ENCODE measurements at regions not wholly inside any gene's neighbourhood (a gene's known extent, or its start where the extent isn't known, plus 50 kb on each side); places are given as distances from the start of the nearest gene placed in this dataset.

GRCh38 chr1:115233598-115233997 lies 104.5 kb downstream of the NGF start:
- no peak for DNase-seq (ENCODE audit: low spot score)

- no peak for DNase-seq (ENCODE audit: low spot score)
Observed at GRCh38 chr1:115230281-115230680, 107.8 kb downstream of the NGF start.

GRCh38 chr1:115229016-115229415 lies 109.0 kb downstream of the NGF start:
- DNase-seq (ENCODE audit: low spot score), result no peak

GRCh38 chr1:115228191-115228590 lies 109.9 kb downstream of the NGF start:
- no peak for DNase-seq (ENCODE audit: low spot score)

- DNase-seq (ENCODE audit: low spot score), result no peak
Observed at GRCh38 chr1:115227346-115228082, 110.5 kb downstream of the NGF start.

- no peak for DNase-seq (ENCODE audit: low spot score)
Observed at GRCh38 chr1:115225993-115226685, 111.9 kb downstream of the NGF start.

- no peak for DNase-seq (ENCODE audit: low spot score)
Observed at GRCh38 chr1:115224636-115225035, 113.4 kb downstream of the NGF start.

GRCh38 chr1:115222616-115223402 lies 115.2 kb downstream of the NGF start:
- DNase-seq (ENCODE audit: low spot score), result no peak

GRCh38 chr1:115220340-115221270 lies 117.4 kb downstream of the NGF start:
- no peak for DNase-seq (ENCODE audit: low spot score)

- no peak for DNase-seq (ENCODE audit: low spot score)
Observed at GRCh38 chr1:115219927-115220326, 118.1 kb downstream of the NGF start.

GRCh38 chr1:115218699-115219098 lies 119.3 kb downstream of the NGF start:
- DNase-seq (ENCODE audit: low spot score), result no peak

GRCh38 chr1:115218034-115218405 lies 120.0 kb downstream of the NGF start:
- no peak for DNase-seq (ENCODE audit: low spot score)

GRCh38 chr1:115217150-115218033 lies 120.7 kb downstream of the NGF start:
- no peak for DNase-seq (ENCODE audit: low spot score)

GRCh38 chr1:115215703-115216521 lies 122.1 kb downstream of the NGF start:
- no peak for DNase-seq (ENCODE audit: low spot score)

- DNase-seq (ENCODE audit: low spot score), result no peak
Observed at GRCh38 chr1:115215110-115215509, 122.9 kb downstream of the NGF start.

GRCh38 chr1:115214098-115214497 lies 124.0 kb downstream of the NGF start:
- no peak for DNase-seq (ENCODE audit: low spot score)

- DNase-seq (ENCODE audit: low spot score), result no peak
Observed at GRCh38 chr1:115213130-115213529, 123.8 kb upstream of the TSPAN2 start.

- no peak for DNase-seq (ENCODE audit: low spot score)
Observed at GRCh38 chr1:115211071-115211745, 121.9 kb upstream of the TSPAN2 start.

GRCh38 chr1:115210302-115210711 lies 121.0 kb upstream of the TSPAN2 start:
- DNase-seq (ENCODE audit: low spot score), result no peak
